Breast epithelium (tissue), 4 donors: ENCODE measurements at regions not wholly inside any gene's neighbourhood (a gene's known extent, or its start where the extent isn't known, plus 50 kb on each side); places are given as distances from the start of the nearest gene placed in this dataset.

Experiments
- DNase-seq, 2 donors: peaks; one replicate each; pipeline ENCODE4 v3.0.0-alpha.2; 2019; ENCODE audit warnings: low spot score in 2 of 2
- H3K27ac ChIP-seq, 2 donors: fragments of 200-600 bp; sonication (generic) in 1 of 2; one replicate each; pipeline ENCODE4 v1.5.1; 2016 to 2019; ENCODE audit warnings: mild to moderate bottlenecking in 1 of 2
- H3K27me3 ChIP-seq, 2 donors: fragments of 200-600 bp; sonication (generic) in 1 of 2; one replicate each; pipeline versions ENCODE4 v1.5.1 to v1.6.0; 2017 to 2019; ENCODE audit warnings: control low read depth in 1 of 2, mild to moderate bottlenecking in 1 of 2
- H3K36me3 ChIP-seq: fragments of 200-600 bp; one replicate; pipeline ENCODE4 v1.5.1; 2019
- H3K4me1 ChIP-seq, 2 donors: fragments of 200-600 bp; sonication (generic); one replicate each; pipeline ENCODE4 v1.5.1; 2016 to 2019; ENCODE audit warnings: control low read depth in 1 of 2
- H3K4me3 ChIP-seq, 3 donors: fragments of 200-600 bp; sonication (generic); 1 replicate in 2 of 3; 2 replicates in 1 of 3; pipeline ENCODE4 v1.5.1; 2016 to 2019; ENCODE audit warnings: mild to moderate bottlenecking in 3 of 3, moderate library complexity in 2 of 3
- H3K9me3 ChIP-seq, 2 donors: fragments of 200-600 bp; sonication (generic) in 1 of 2; one replicate each; pipeline ENCODE4 v1.5.1; 2016 to 2019; ENCODE audit warnings: control low read depth in 1 of 2
- CTCF ChIP-seq, 3 donors: fragments of 450-650 bp; IDR thresholded peaks; one replicate each; pipeline ENCODE4 v1.5.1; 2016 to 2017; ENCODE audit warnings: antibody characterized with exemption in 3 of 3, mild to moderate bottlenecking in 3 of 3, moderate library complexity in 3 of 3
- POLR2A ChIP-seq: fragments of 450-650 bp; IDR thresholded peaks from one replicate; pipeline ENCODE4 v1.6.1; 2016; ENCODE audit warnings: antibody characterized with exemption, mild to moderate bottlenecking, moderate library complexity
- POLR2AphosphoS5 ChIP-seq, 3 donors: sonication (generic); formaldehyde crosslinking; IDR thresholded peaks; one replicate each; pipeline ENCODE4 v1.6.1; 2017; ENCODE audit warnings: antibody characterized with exemption in 3 of 3
- intact Hi-C: fragments of 100-400 bp; cut with DNase I; formaldehyde crosslinking; loops from one replicate; pipeline ENCODE4 v1.15.1; 2023; ENCODE audit warnings: low total_unique reads

GRCh38 chr2:139992711-139993345 is 1212.6 kb upstream of the NXPH2 start:
- H3K4me1 ChIP-seq: no peaks in the 10 kb centered on the region
- TF ChIP-seq CTCF (IDR thresholded peaks at IDR 0.05) (no peak), POLR2A (no peak)
- H3K9me3 ChIP-seq: peaks cover 6 to 18% of the 10 kb centered on the region in 2 donors
- intact Hi-C loops: no loop called here
- H3K27me3 ChIP-seq: no peaks in the 10 kb centered on the region
- H3K36me3 ChIP-seq: no peaks in the 10 kb centered on the region
- no peak for DNase-seq
- no peak overlapping the region for H3K27ac ChIP-seq
- no peak overlapping the region for H3K4me3 ChIP-seq

- TF ChIP-seq POLR2A: no peak
- TF ChIP-seq POLR2AphosphoS5 (IDR thresholded peaks at IDR 0.05): no peak
- no peak for TF ChIP-seq CTCF (IDR thresholded peaks at IDR 0.05)
- Histone ChIP-seq H3K4me1 (no peaks in the 10 kb centered on the region), H3K4me3 (no peak overlapping the region), H3K27ac (no peak overlapping the region), H3K27me3 (no peaks in the 10 kb centered on the region), H3K9me3 (peaks cover 6 to 22% of the 10 kb centered on the region in 2 donors), H3K36me3 (no peaks in the 10 kb centered on the region)
- intact Hi-C loops: no loop called here
- no peak for DNase-seq
Measured at GRCh38 chr2:139992078-139992477, 1211.9 kb upstream of the NXPH2 start.

- peaks cover 6 to 22% of the 10 kb centered on the region in 2 donors for H3K9me3 ChIP-seq
- intact Hi-C loops: no loop called here
- no peaks in the 10 kb centered on the region for H3K36me3 ChIP-seq
- H3K4me1 ChIP-seq: no peaks in the 10 kb centered on the region
- DNase-seq: no peak
- TF ChIP-seq CTCF (IDR thresholded peaks at IDR 0.05): no peak
- no peak for TF ChIP-seq POLR2AphosphoS5 (IDR thresholded peaks at IDR 0.05)
- TF ChIP-seq POLR2A: no peak
- no peaks in the 10 kb centered on the region for H3K27me3 ChIP-seq
- H3K27ac ChIP-seq: no peak overlapping the region
- H3K4me3 ChIP-seq: no peak overlapping the region
Measured at GRCh38 chr2:139990646-139991335, 1210.6 kb upstream of the NXPH2 start.

- Histone ChIP-seq H3K4me1 (no peaks in the 10 kb centered on the region), H3K4me3 (no peak overlapping the region), H3K36me3 (no peaks in the 10 kb centered on the region), H3K27me3 (no peaks in the 10 kb centered on the region), H3K9me3 (peaks cover 0 to 15% of the 10 kb centered on the region in 2 donors), H3K27ac (no peak overlapping the region)
- TF ChIP-seq CTCF (IDR thresholded peaks at IDR 0.05) (no peak), POLR2AphosphoS5 (IDR thresholded peaks at IDR 0.05) (no peak), POLR2A (no peak)
- no peak for DNase-seq
- intact Hi-C loops: no loop called here
Measured at GRCh38 chr2:139969323-139969722, 1189.1 kb upstream of the NXPH2 start.

GRCh38 chr2:139968588-139968987 is 1188.4 kb upstream of the NXPH2 start:
- no peaks in the 10 kb centered on the region for H3K36me3 ChIP-seq
- no peak for DNase-seq

More at GRCh38 chr2:139968588-139968987, 1188.4 kb upstream of the NXPH2 start:
- Histone ChIP-seq H3K27me3 (no peaks in the 10 kb centered on the region), H3K9me3 (peaks cover 0 to 13% of the 10 kb centered on the region in 2 donors), H3K27ac (no peak overlapping the region), H3K4me3 (no peak overlapping the region), H3K4me1 (no peaks in the 10 kb centered on the region)
- TF ChIP-seq POLR2AphosphoS5 (IDR thresholded peaks at IDR 0.05): no peak
- TF ChIP-seq CTCF (IDR thresholded peaks at IDR 0.05): no peak
- TF ChIP-seq POLR2A: no peak
- intact Hi-C loops: no loop called here
